Kidney epithelial cell (primary cell): ENCODE measurements at regions not wholly inside any gene's neighbourhood (a gene's known extent, or its start where the extent isn't known, plus 50 kb on each side); places are given as distances from the start of the nearest gene placed in this dataset.

Source experiments
- DNase-seq: peaks from one replicate; pipeline ENCODE4 v3.0.0-alpha.2; 2010; ENCODE audit warnings: low read depth
- H3K27me3 ChIP-seq: 2 replicates; pipeline ENCODE4 v1.6.0; 2011; ENCODE audit warnings: low read length; ENCODE audit not compliant: control insufficient read depth, insufficient read depth
- H3K36me3 ChIP-seq: 2 replicates; pipeline ENCODE4 v1.5.1; 2011; ENCODE audit warnings: low read length; ENCODE audit not compliant: control insufficient read depth, insufficient read depth
- H3K4me3 ChIP-seq: 2 replicates; pipeline ENCODE4 v1.5.1; 2011; ENCODE audit warnings: low read depth, mild to moderate bottlenecking, control low read depth, low read length
- CTCF ChIP-seq: IDR thresholded peaks from 2 replicates; pipeline ENCODE4 v1.5.1; 2011; ENCODE audit warnings: mild to moderate bottlenecking, moderate library complexity, low read length, control low read depth, inconsistent platforms; ENCODE audit not compliant: insufficient read depth, poor library complexity, severe bottlenecking

- DNase-seq = no peak
- H3K36me3 ChIP-seq = no peaks in the 10 kb centered on the region
- no peak for TF ChIP-seq CTCF
Observed at GRCh38 chr11:42465623-42466022, 846.2 kb upstream of the API5 start.

GRCh38 chr11:42473106-42473505, 838.7 kb upstream of the API5 start:
- no peaks in the 10 kb centered on the region for H3K36me3 ChIP-seq
- TF ChIP-seq CTCF = no peak
- no peak for DNase-seq
- no peaks in the 10 kb centered on the region for H3K27me3 ChIP-seq
- H3K4me3 ChIP-seq = no peak overlapping the region

More at GRCh38 chr11:42465623-42466022, 846.2 kb upstream of the API5 start:
- H3K4me3 ChIP-seq = no peak overlapping the region
- H3K27me3 ChIP-seq = no peaks in the 10 kb centered on the region

GRCh38 chr11:42482822-42483221, 829.0 kb upstream of the API5 start:
- Histone ChIP-seq H3K4me3 (no peak overlapping the region), H3K27me3 (no peaks in the 10 kb centered on the region), H3K36me3 (no peaks in the 10 kb centered on the region)
- no peak for DNase-seq
- TF ChIP-seq CTCF = no peak

GRCh38 chr11:42490506-42490905, 821.3 kb upstream of the API5 start:
- no peak for DNase-seq
- Histone ChIP-seq H3K4me3 (no peak overlapping the region), H3K27me3 (no peaks in the 10 kb centered on the region), H3K36me3 (no peaks in the 10 kb centered on the region)
- TF ChIP-seq CTCF = no peak

- no peak for TF ChIP-seq CTCF
- H3K27me3 ChIP-seq = no peaks in the 10 kb centered on the region
- H3K4me3 ChIP-seq = no peak overlapping the region
- H3K36me3 ChIP-seq = no peaks in the 10 kb centered on the region
- DNase-seq = no peak
Observed at GRCh38 chr11:42494459-42494858, 817.3 kb upstream of the API5 start.

GRCh38 chr11:42498971-42499370, 812.8 kb upstream of the API5 start:
- H3K4me3 ChIP-seq = no peak overlapping the region
- no peaks in the 10 kb centered on the region for H3K36me3 ChIP-seq
- DNase-seq = no peak
- TF ChIP-seq CTCF = no peak
- H3K27me3 ChIP-seq = no peaks in the 10 kb centered on the region
